ENCODE measurements at regions not wholly inside any gene's neighbourhood (a gene's known extent, or its start where the extent isn't known, plus 50 kb on each side); places are given as distances from the start of the nearest gene placed in this dataset.

GRCh38 chr9:102844716-102845115 lies 150.4 kb upstream of the CYLC2 start:
- no peaks in the 10 kb centered on the region for H3K79me2 ChIP-seq
- H3K27me3 ChIP-seq (ENCODE audit: control insufficient read depth, insufficient read depth, low read length), result no peaks in the 10 kb centered on the region
- TF ChIP-seq CTCF (IDR thresholded peaks at IDR 0.05), result no peak
- no peaks in the 10 kb centered on the region for H3K9me3 ChIP-seq (ENCODE audit: control insufficient read depth, low read length)
- H3K4me2 ChIP-seq (ENCODE audit: low read length), result no peak overlapping the region
- H3K4me3 ChIP-seq (ENCODE audit: low read depth, low read length), result no peak overlapping the region
- H3K9ac ChIP-seq, result no peak overlapping the region
- H2AFZ ChIP-seq, result no peak overlapping the region
- H3K4me1 ChIP-seq, result no peaks in the 10 kb centered on the region
- H3K36me3 ChIP-seq (ENCODE audit: control insufficient read depth, insufficient read depth, low read length), result no peaks in the 10 kb centered on the region
- no peak overlapping the region for H3K27ac ChIP-seq

GRCh38 chr9:102842423-102842822 lies 152.7 kb upstream of the CYLC2 start:
- Histone ChIP-seq H3K9ac (no peak overlapping the region), H3K27ac (no peak overlapping the region), H3K9me3 (ENCODE audit: control insufficient read depth, low read length) (no peaks in the 10 kb centered on the region), H2AFZ (no peak overlapping the region), H3K79me2 (no peaks in the 10 kb centered on the region), H3K36me3 (ENCODE audit: control insufficient read depth, insufficient read depth, low read length) (no peaks in the 10 kb centered on the region), H3K27me3 (ENCODE audit: control insufficient read depth, insufficient read depth, low read length) (no peaks in the 10 kb centered on the region), H3K4me2 (ENCODE audit: low read length) (no peak overlapping the region), H3K4me1 (no peaks in the 10 kb centered on the region), H3K4me3 (ENCODE audit: low read depth, low read length) (no peak overlapping the region)
- TF ChIP-seq CTCF (IDR thresholded peaks at IDR 0.05), result no peak

- Histone ChIP-seq H2AFZ (no peak overlapping the region), H3K79me2 (no peaks in the 10 kb centered on the region), H3K4me2 (ENCODE audit: low read length) (no peak overlapping the region), H3K36me3 (ENCODE audit: control insufficient read depth, insufficient read depth, low read length) (no peaks in the 10 kb centered on the region), H3K9me3 (ENCODE audit: control insufficient read depth, low read length) (no peaks in the 10 kb centered on the region), H3K4me3 (ENCODE audit: low read depth, low read length) (no peak overlapping the region), H3K27ac (no peak overlapping the region), H3K9ac (no peak overlapping the region), H3K4me1 (no peaks in the 10 kb centered on the region), H3K27me3 (ENCODE audit: control insufficient read depth, insufficient read depth, low read length) (no peaks in the 10 kb centered on the region)
- no peak for TF ChIP-seq CTCF (IDR thresholded peaks at IDR 0.05)
Measured at GRCh38 chr9:102841376-102841775, 153.8 kb upstream of the CYLC2 start.

GRCh38 chr9:102840335-102840734 lies 154.8 kb upstream of the CYLC2 start:
- H3K9me3 ChIP-seq (ENCODE audit: control insufficient read depth, low read length), result no peaks in the 10 kb centered on the region
- no peaks in the 10 kb centered on the region for H3K4me1 ChIP-seq
- no peak for TF ChIP-seq CTCF (IDR thresholded peaks at IDR 0.05)
- H3K4me2 ChIP-seq (ENCODE audit: low read length), result no peak overlapping the region
- no peaks in the 10 kb centered on the region for H3K36me3 ChIP-seq (ENCODE audit: control insufficient read depth, insufficient read depth, low read length)
- no peaks in the 10 kb centered on the region for H3K79me2 ChIP-seq
- no peak overlapping the region for H2AFZ ChIP-seq
- H3K4me3 ChIP-seq (ENCODE audit: low read depth, low read length), result no peak overlapping the region
- H3K27ac ChIP-seq, result no peak overlapping the region
- no peaks in the 10 kb centered on the region for H3K27me3 ChIP-seq (ENCODE audit: control insufficient read depth, insufficient read depth, low read length)
- H3K9ac ChIP-seq, result no peak overlapping the region

GRCh38 chr9:102832814-102833213 lies 162.3 kb upstream of the CYLC2 start:
- TF ChIP-seq CTCF (IDR thresholded peaks at IDR 0.05), result no peak
- no peak overlapping the region for H3K4me3 ChIP-seq (ENCODE audit: low read depth, low read length)

More at GRCh38 chr9:102832814-102833213, 162.3 kb upstream of the CYLC2 start:
- Histone ChIP-seq H3K4me2 (ENCODE audit: low read length) (no peak overlapping the region), H3K27ac (no peak overlapping the region), H3K36me3 (ENCODE audit: control insufficient read depth, insufficient read depth, low read length) (no peaks in the 10 kb centered on the region), H3K9ac (no peak overlapping the region), H2AFZ (no peak overlapping the region), H3K4me1 (no peaks in the 10 kb centered on the region), H3K9me3 (ENCODE audit: control insufficient read depth, low read length) (no peaks in the 10 kb centered on the region), H3K27me3 (ENCODE audit: control insufficient read depth, insufficient read depth, low read length) (no peaks in the 10 kb centered on the region), H3K79me2 (no peaks in the 10 kb centered on the region)
